GM12891 (cell line): ENCODE measurements at regions not wholly inside any gene's neighbourhood (a gene's known extent, or its start where the extent isn't known, plus 50 kb on each side); places are given as distances from the start of the nearest gene placed in this dataset.
A peak's percentile ranks its signal among the peaks of the same experiment; 100 is the strongest.

ENCODE experiments used
- DNase-seq: peaks from one replicate; pipeline ENCODE4 v3.0.0; 2011; ENCODE audit warnings: low spot score; ENCODE audit not compliant: insufficient read length
- FAIRE-seq: peaks from 2 replicates; lab custom pipeline; 2011; peaks lifted over from hg19 to GRCh38; lab: Jason Lieb, UNC
- PAX5 ChIP-seq: IDR thresholded peaks from 2 replicates; pipeline ENCODE4 v1.6.1; 2011; ENCODE audit warnings: low read length, moderate library complexity, mild to moderate bottlenecking; ENCODE audit not compliant: insufficient read depth, severe bottlenecking
- POLR2A ChIP-seq: IDR thresholded peaks from 2 replicates; pipeline ENCODE4 v1.6.1; 2011; ENCODE audit warnings: low read depth, low read length, control low read depth
- POLR2AphosphoS5 ChIP-seq: IDR thresholded peaks from 2 replicates; pipeline ENCODE4 v1.6.1; 2011; ENCODE audit warnings: low read depth, low read length, control low read depth
- POU2F2 ChIP-seq: IDR thresholded peaks from 2 replicates; pipeline ENCODE4 v1.6.1; 2011; ENCODE audit warnings: low read depth, mild to moderate bottlenecking, control low read depth, low read length, moderate library complexity
- SPI1 ChIP-seq: IDR thresholded peaks from 2 replicates; pipeline ENCODE4 v1.6.1; 2011; ENCODE audit warnings: low read depth, low read length, control low read depth
- TAF1 ChIP-seq: IDR thresholded peaks from 2 replicates; pipeline ENCODE4 v1.6.1; 2011; ENCODE audit warnings: low read depth, low read length, control low read depth

GRCh38 chr2:196399722-196400691 is 228.6 kb upstream of the STK17B start:
- FAIRE-seq (no peak), DNase-seq (no peak)
- no peak for TF ChIP-seq PAX5
- TF ChIP-seq POLR2AphosphoS5, result no peak
- TF ChIP-seq TAF1, result no peak
- no peak for TF ChIP-seq POLR2A

GRCh38 chr2:196403471-196403870 is 232.1 kb upstream of the STK17B start:
- FAIRE-seq (no peak), DNase-seq (no peak)
- TF ChIP-seq POLR2A (no peak), PAX5 (no peak), TAF1 (no peak), POU2F2 (no peak), SPI1 (no peak), POLR2AphosphoS5 (no peak)

GRCh38 chr2:196404276-196404675 is 232.9 kb upstream of the STK17B start:
- DNase-seq (no peak), FAIRE-seq (peak; percentile 51)
- TF ChIP-seq TAF1, result no peak
- no peak for TF ChIP-seq POLR2A
- TF ChIP-seq POLR2AphosphoS5, result no peak
- no peak for TF ChIP-seq SPI1
- no peak for TF ChIP-seq POU2F2
- no peak for TF ChIP-seq PAX5

DNA sequence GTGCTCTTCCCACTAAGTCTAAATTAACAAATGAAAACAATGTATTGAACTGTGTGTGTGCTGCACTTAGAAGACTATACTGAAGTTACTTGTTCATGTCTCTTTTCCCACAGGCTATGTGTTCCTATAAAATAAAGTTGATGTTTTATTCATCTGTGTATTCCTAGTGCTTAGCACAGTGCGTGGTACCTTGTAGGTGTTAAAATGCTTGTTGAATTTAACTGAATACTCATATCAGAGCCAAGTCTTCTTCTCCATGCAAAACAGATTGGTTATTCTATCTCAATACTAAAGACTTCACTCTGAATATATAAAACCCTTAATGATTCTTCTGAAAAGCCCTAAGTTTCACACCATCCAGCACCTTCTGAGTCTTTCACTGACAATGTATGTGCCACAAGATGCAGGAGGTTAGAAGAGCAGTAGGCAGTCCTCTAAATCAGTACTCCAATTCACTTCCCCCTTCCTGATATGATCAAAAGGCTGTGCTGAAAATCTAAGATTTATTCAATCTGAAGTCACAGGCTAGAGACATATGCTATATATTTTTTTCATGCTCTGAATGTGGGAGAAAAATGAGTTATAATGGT is 231.7 kb upstream of the CCDC150 start:
- FAIRE-seq (peak; percentile 69), DNase-seq (no peak)
- TF ChIP-seq POLR2A, result no peak
- no peak for TF ChIP-seq PAX5
- TF ChIP-seq POU2F2, result no peak
- peak; percentile 75 for TF ChIP-seq SPI1
- no peak for TF ChIP-seq POLR2AphosphoS5
- TF ChIP-seq TAF1, result no peak

GRCh38 chr2:196409376-196409775 is 230.1 kb upstream of the CCDC150 start:
- no peak for DNase-seq
- peak; percentile 88 for FAIRE-seq
- TF ChIP-seq POU2F2 (no peak), PAX5 (no peak), TAF1 (peak; percentile 18; the same call in 1 of the 2 replicates), SPI1 (no peak), POLR2AphosphoS5 (peak; percentile 61; the same call in 1 of the 2 replicates), POLR2A (peak; percentile 71)

- DNase-seq, result no peak
- TF ChIP-seq PAX5 (no peak), TAF1 (no peak)
- FAIRE-seq, result no peak
Observed at GRCh38 chr2:196410008-196410407, 229.5 kb upstream of the CCDC150 start.

GRCh38 chr2:196413821-196414274 is 225.7 kb upstream of the CCDC150 start:
- TF ChIP-seq SPI1, result 0 out of 2 replicates have a peak, but pooled peaks have one; percentile 20
- TF ChIP-seq PAX5, result peak; percentile 59
- peak; percentile 62 for TF ChIP-seq POLR2AphosphoS5
- TF ChIP-seq TAF1, result peak; percentile 61; the same call in 1 of the 2 replicates
- TF ChIP-seq POLR2A, result peak; percentile 61
- 0 out of 2 replicates have a peak, but pooled peaks have one; percentile 22 for TF ChIP-seq POU2F2
- DNase-seq (no peak), FAIRE-seq (peak; percentile 99)

DNA sequence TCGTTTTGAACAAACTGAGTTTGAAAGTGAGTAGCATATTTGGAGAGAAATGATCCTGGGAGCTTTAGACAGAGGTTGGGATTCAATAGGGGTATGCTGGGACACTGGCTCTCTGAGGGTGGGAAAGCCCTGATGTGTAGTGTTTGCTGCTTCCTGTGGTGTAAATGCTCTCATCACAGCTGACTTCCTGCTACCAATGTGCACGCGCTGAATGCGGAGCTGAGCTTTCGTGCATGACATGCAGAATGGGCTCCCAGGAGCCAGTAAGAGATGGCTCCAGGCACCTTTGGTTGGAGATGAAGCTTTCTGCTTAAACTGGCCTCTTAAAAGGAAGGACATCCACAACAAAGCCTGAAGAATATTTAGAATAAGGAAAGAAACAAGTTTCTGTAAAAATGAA is 224.1 kb upstream of the CCDC150 start:
- TF ChIP-seq TAF1 (peak; percentile 65), PAX5 (no peak), POU2F2 (peak; percentile 65; the same call in 1 of the 2 replicates), POLR2A (peak; percentile 64; the same call in 1 of the 2 replicates), POLR2AphosphoS5 (peak; percentile 54; the same call in 1 of the 2 replicates), SPI1 (no peak)
- DNase-seq (no peak), FAIRE-seq (peak; percentile 99)

DNA sequence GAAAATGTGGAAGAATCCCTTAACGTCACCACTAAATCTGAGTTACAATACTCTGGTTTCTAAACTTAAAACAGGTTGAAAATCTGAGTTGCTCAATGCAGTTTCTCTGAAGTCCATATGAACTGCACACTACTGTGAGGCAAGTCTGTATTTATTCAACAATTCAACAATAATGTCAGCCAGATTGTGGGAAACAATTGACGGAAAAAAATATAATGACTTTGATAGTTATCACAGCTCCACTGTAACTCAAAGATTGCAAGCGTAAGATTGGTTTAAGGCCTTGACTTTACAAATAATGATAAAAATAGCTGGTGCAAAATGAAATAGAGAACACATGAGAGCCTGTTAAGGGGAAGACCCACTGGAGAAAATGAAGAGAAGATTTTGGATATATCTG is 219.4 kb upstream of the CCDC150 start:
- FAIRE-seq (no peak), DNase-seq (no peak)
- TF ChIP-seq POU2F2, result no peak
- no peak for TF ChIP-seq TAF1
- no peak for TF ChIP-seq POLR2A
- TF ChIP-seq POLR2AphosphoS5, result no peak
- no peak for TF ChIP-seq SPI1
- no peak for TF ChIP-seq PAX5

DNA sequence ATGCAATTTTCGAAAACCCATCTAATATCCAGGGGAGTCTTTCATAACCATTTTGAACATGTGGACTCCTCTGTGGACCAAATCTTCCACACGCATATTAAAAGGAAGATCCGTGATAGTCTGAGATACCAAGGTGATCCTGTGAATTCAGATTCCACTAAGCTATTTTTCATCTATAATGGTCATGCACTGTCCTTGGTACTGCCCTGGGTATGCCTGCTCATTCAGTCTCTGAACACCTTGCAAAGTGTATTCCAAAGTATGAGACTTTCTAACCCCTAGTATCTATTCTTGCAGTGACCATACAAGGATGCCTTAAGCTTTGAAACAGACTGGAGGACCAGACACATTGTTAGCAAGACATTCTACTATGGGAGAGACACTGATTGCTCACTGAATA is 217.6 kb upstream of the CCDC150 start:
- FAIRE-seq, result peak; percentile 48
- TF ChIP-seq PAX5 (no peak), POU2F2 (no peak), POLR2A (no peak)

DNA sequence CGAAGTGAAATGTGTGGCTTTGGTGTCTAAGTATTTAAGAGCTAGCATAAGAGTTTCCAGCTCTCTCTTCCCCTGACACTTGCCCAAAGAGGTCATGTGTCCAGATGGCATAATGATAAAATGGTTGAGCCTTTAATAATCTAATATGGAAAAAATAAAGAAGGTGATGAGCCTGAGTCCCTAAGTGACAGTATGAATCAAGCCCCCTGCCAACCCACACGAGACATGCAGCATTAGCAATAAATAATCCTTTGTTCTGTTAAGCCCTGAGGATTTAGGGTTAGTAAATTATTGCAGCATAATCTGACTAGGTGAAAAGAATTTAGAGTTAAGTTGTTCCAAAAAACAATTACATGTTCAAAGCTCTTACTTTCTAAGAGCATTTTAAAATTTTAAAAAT is 217.2 kb upstream of the CCDC150 start:
- TF ChIP-seq POU2F2 (no peak), POLR2A (no peak), TAF1 (no peak), SPI1 (no peak), PAX5 (no peak), POLR2AphosphoS5 (no peak)
- FAIRE-seq, result no peak

More for the DNA sequence above, 217.6 kb upstream of the CCDC150 start:
- no peak for DNase-seq

More for the DNA sequence above, 217.2 kb upstream of the CCDC150 start:
- no peak for DNase-seq
